IMR-90 (cell line): ENCODE measurements at regions not wholly inside any gene's neighbourhood (a gene's known extent, or its start where the extent isn't known, plus 50 kb on each side); places are given as distances from the start of the nearest gene placed in this dataset.

Experiments
- ATAC-seq: fragments of 200-7000 bp; cut with Tn5 transposase; 2 replicates; pipeline ENCODE4 v1.9.1; 2020; ENCODE audit warnings: low read depth, mild to moderate bottlenecking, moderate library complexity
- BruUV-seq: library from RNA; stranded (reverse); fragments of 400-500 nt; replicated peaks from 2 replicates; lab custom pipeline; 2021; lab: Mats Ljungman, UMichigan
- CTCF ChIA-PET: fragments of 300-600 bp; formaldehyde crosslinking; extraction: SDS; loops from one replicate; lab custom pipeline; 2021; ENCODE audit warnings: antibody characterized with exemption; lab: Yijun Ruan, JAX
- POLR2A ChIA-PET: fragments of 300-600 bp; sonication (Branson Sonifier 250); formaldehyde crosslinking; loops from one replicate; lab custom pipeline; 2022; ENCODE audit warnings: antibody characterized with exemption; ENCODE audit not compliant: unreplicated experiment; lab: Charles Lee
- DNase-seq: peaks from one replicate; pipeline ENCODE4 v3.0.0; 2013
- H2AFZ ChIP-seq: replicated peaks from 2 replicates; pipeline ENCODE3; 2013; ENCODE audit warnings: low read length, mild to moderate bottlenecking; ENCODE audit not compliant: poor library complexity
- H2AK5ac ChIP-seq: 2 replicates; pipeline ENCODE4 v1.6.1; 2013; ENCODE audit warnings: low read depth, low read length, inconsistent platforms
- H2AK9ac ChIP-seq: replicated peaks from 2 replicates; pipeline ENCODE3; 2013; ENCODE audit warnings: mild to moderate bottlenecking, low read depth, low read length, moderate library complexity; ENCODE audit not compliant: poor library complexity
- H2BK120ac ChIP-seq: 2 replicates; pipeline ENCODE4 v1.6.1; 2013; ENCODE audit warnings: low read depth, low read length, inconsistent platforms
- H2BK15ac ChIP-seq: 3 replicates; pipeline ENCODE4 v1.6.1; 2013; ENCODE audit warnings: low read depth, low read length, inconsistent platforms
- H2BK20ac ChIP-seq: 2 replicates; pipeline ENCODE4 v1.6.1; 2013; ENCODE audit warnings: low read depth, mild to moderate bottlenecking, inconsistent platforms, low read length, moderate library complexity
- H2BK5ac ChIP-seq: 2 replicates; pipeline ENCODE4 v1.6.1; 2013; ENCODE audit warnings: mild to moderate bottlenecking, low read depth, low read length, inconsistent platforms; ENCODE audit not compliant: poor library complexity, severe bottlenecking
- H3K14ac ChIP-seq: replicated peaks from 2 replicates; pipeline ENCODE4 v1.6.1; 2013; ENCODE audit warnings: low read depth, low read length, inconsistent platforms
- H3K18ac ChIP-seq: 2 replicates; pipeline ENCODE4 v1.6.1; 2013; ENCODE audit warnings: low read depth, low read length, control low read depth
- H3K23ac ChIP-seq: 2 replicates; pipeline ENCODE4 v1.6.1; 2013; ENCODE audit warnings: low read depth, low read length, inconsistent platforms
- H3K27ac ChIP-seq: 2 replicates; pipeline ENCODE4 v1.5.1; 2013; ENCODE audit warnings: mild to moderate bottlenecking, control low read depth, low read length; ENCODE audit not compliant: insufficient read depth
- H3K27me3 ChIP-seq: 2 replicates; pipeline ENCODE4 v1.6.1; 2013; ENCODE audit warnings: low read length; ENCODE audit not compliant: control insufficient read depth, insufficient read depth
- H3K36me3 ChIP-seq: 2 replicates; pipeline ENCODE4 v1.6.1; 2013; ENCODE audit warnings: low read length, mixed read lengths; ENCODE audit not compliant: control insufficient read depth, insufficient read depth
- H3K4ac ChIP-seq: 2 replicates; pipeline ENCODE4 v1.6.1; 2013; ENCODE audit warnings: low read depth, low read length, inconsistent platforms
- H3K4me1 ChIP-seq: 2 replicates; pipeline ENCODE4 v1.6.1; 2013; ENCODE audit warnings: low read length, mixed read lengths; ENCODE audit not compliant: control insufficient read depth, insufficient read depth
- H3K4me2 ChIP-seq: 2 replicates; pipeline ENCODE4 v1.6.1; 2013; ENCODE audit warnings: low read depth, mild to moderate bottlenecking, control low read depth, low read length, moderate library complexity
- H3K4me3 ChIP-seq: 2 replicates; pipeline ENCODE4 v1.5.1; 2013; ENCODE audit warnings: low read depth, mild to moderate bottlenecking, control low read depth, low read length, moderate library complexity; ENCODE audit not compliant: insufficient read depth
- H3K56ac ChIP-seq: 2 replicates; pipeline ENCODE4 v1.6.1; 2013; ENCODE audit warnings: low read length, inconsistent platforms; ENCODE audit not compliant: insufficient read depth; ENCODE audit errors: extremely low read depth
- H3K79me1 ChIP-seq, 2 experiments: 2 replicates each; pipeline ENCODE4 v1.6.1; 2013; ENCODE audit warnings: low read length in 2 of 2, inconsistent platforms in 1 of 2, low read depth in 1 of 2
- H3K9ac ChIP-seq: 2 replicates; pipeline ENCODE4 v1.6.1; 2013; ENCODE audit warnings: low read depth, low read length, control low read depth
- H3K9me1 ChIP-seq: 2 replicates; pipeline ENCODE4 v1.6.1; 2013; ENCODE audit warnings: low read length, inconsistent platforms; ENCODE audit not compliant: insufficient read depth
- H3K9me3 ChIP-seq: 2 replicates; pipeline ENCODE4 v1.6.1; 2013; ENCODE audit warnings: low read length; ENCODE audit not compliant: control insufficient read depth, insufficient read depth
- H4K20me1 ChIP-seq: 2 replicates; pipeline ENCODE4 v1.6.1; 2013; ENCODE audit warnings: low read length, inconsistent platforms; ENCODE audit not compliant: insufficient read depth
- H4K5ac ChIP-seq: 2 replicates; pipeline ENCODE4 v1.6.1; 2013; ENCODE audit warnings: mild to moderate bottlenecking, low read depth, low read length, control low read depth
- H4K8ac ChIP-seq, 2 experiments: 2 replicates each; pipeline ENCODE4 v1.6.1; 2013; ENCODE audit warnings: low read depth in 2 of 2, low read length in 2 of 2, control low read depth in 1 of 2, inconsistent platforms in 1 of 2
- H4K91ac ChIP-seq: 2 replicates; pipeline ENCODE4 v1.6.1; 2013; ENCODE audit warnings: low read depth, low read length, inconsistent platforms; ENCODE audit not compliant: insufficient read depth
- BHLHE40 ChIP-seq: fragments of 150-350 bp; IDR thresholded peaks from 2 replicates; pipeline ENCODE4 v1.6.1; 2016; ENCODE audit warnings: mild to moderate bottlenecking, low read depth, low read length
- CHD1 ChIP-seq: IDR thresholded peaks from 2 replicates; pipeline ENCODE4 v1.6.1; 2012; ENCODE audit warnings: low read depth, low read length, improper control_type of control experiment
- FOS ChIP-seq: fragments of 150-350 bp; IDR thresholded peaks from 2 replicates; pipeline ENCODE4 v1.6.1; 2016; ENCODE audit warnings: low read depth, low read length
- MAFK ChIP-seq: IDR thresholded peaks from 2 replicates; pipeline ENCODE4 v1.6.1; 2012; ENCODE audit warnings: low read depth, low read length, improper control_type of control experiment
- MAZ ChIP-seq: IDR thresholded peaks from 2 replicates; pipeline ENCODE4 v1.6.1; 2012; ENCODE audit warnings: low read depth, mild to moderate bottlenecking, low read length, improper control_type of control experiment, moderate library complexity, borderline replicate concordance
- MXI1 ChIP-seq: IDR thresholded peaks from 2 replicates; pipeline ENCODE4 v1.6.1; 2012; ENCODE audit warnings: low read depth, mild to moderate bottlenecking, low read length, moderate library complexity, borderline replicate concordance
- NFE2L2 ChIP-seq: fragments of 150-350 bp; IDR thresholded peaks from 2 replicates; pipeline ENCODE4 v1.6.1; 2016; ENCODE audit warnings: low read depth, mild to moderate bottlenecking, low read length
- POLR2A ChIP-seq: IDR thresholded peaks from 2 replicates; pipeline ENCODE4 v1.6.1; 2012; ENCODE audit warnings: mild to moderate bottlenecking, low read depth, low read length
- RAD21 ChIP-seq: IDR thresholded peaks from 2 replicates; pipeline ENCODE4 v1.6.1; 2012; ENCODE audit warnings: low read length, improper control_type of control experiment
- RCOR1 ChIP-seq: IDR thresholded peaks from 2 replicates; pipeline ENCODE4 v1.6.1; 2012; ENCODE audit warnings: mild to moderate bottlenecking, low read length, improper control_type of control experiment; ENCODE audit not compliant: insufficient replicate concordance
- RFX5 ChIP-seq: IDR thresholded peaks from 2 replicates; pipeline ENCODE4 v1.8.0; 2012; ENCODE audit warnings: low read depth, mild to moderate bottlenecking, low read length, moderate library complexity
- SMC3 ChIP-seq: fragments of 150-350 bp; IDR thresholded peaks from 2 replicates; pipeline ENCODE4 v1.6.1; 2016; ENCODE audit warnings: low read depth, mild to moderate bottlenecking, antibody characterized with exemption, low read length, moderate library complexity
- WGBS, 2 experiments: methylation state at CpG; one replicate each; pipeline versions ENCODE4 v1.1.5 to v1.1.7; 2013; ENCODE audit warnings: missing lambda C conversion rate in 2 of 2; ENCODE audit not compliant: insufficient read length in 1 of 2; ENCODE audit errors: extremely low coverage in 2 of 2; 5-methylcytosine and 5-hydroxymethylcytosine counted together
- dilution Hi-C: fragments of 300-500 bp; cut with HindIII; formaldehyde crosslinking; loops from one replicate; pipeline ENCODE4 v1.14.3; 2018; ENCODE audit warnings: low sequenced_read_pairs; ENCODE audit not compliant: unreplicated experiment
- in situ Hi-C: fragments of 300-500 bp; cut with MboI; formaldehyde crosslinking; loops from 3 replicates; pipeline ENCODE4 v1.14.3; 2019; ENCODE audit warnings: low sequenced_read_pairs, inconsistent platforms, mixed read lengths
- intact Hi-C: fragments of 100-400 bp; cut with micrococcal nuclease; formaldehyde crosslinking; loops from 2 replicates; pipeline ENCODE4 v1.10.0; 2022
- TF ChIP-seq, protein P1 (sequence below): fragments of 150-350 bp; IDR thresholded peaks from 2 replicates; pipeline ENCODE4 v1.6.1; 2016; ENCODE audit warnings: low read depth, mild to moderate bottlenecking, low read length, moderate library complexity, borderline replicate concordance
- TF ChIP-seq, protein P2 (sequence below): conservative IDR thresholded peaks from 2 replicates; pipeline ENCODE4 v1.5.1; 2012; ENCODE audit warnings: mild to moderate bottlenecking, low read depth, low read length, improper control_type of control experiment

DNA sequence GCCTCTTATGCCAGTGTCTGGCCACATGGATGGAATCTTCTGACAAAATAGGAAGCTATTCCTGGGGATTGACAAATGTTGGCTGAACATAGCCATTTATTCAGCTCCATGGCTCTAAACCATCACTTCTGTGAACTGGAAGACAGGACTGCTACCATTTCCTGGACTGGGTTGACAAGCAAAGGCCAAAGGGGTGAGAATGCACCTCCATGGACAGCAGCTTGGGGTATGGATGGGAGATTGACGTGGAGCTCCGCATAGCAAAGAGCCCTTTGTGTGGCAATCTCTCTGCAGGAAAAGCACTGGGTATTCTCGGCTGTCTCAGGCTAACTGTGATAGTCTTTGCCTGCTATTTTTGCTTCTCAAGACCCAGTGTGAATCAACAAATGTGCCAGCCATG is 223.0 kb upstream of the EGLN3 start:
- Histone ChIP-seq H4K20me1 (no peaks in the 10 kb centered on the region), H2AFZ (no peak overlapping the region), H4K5ac (no peak overlapping the region), H3K9me3 (no peaks in the 10 kb centered on the region), H2AK5ac (no peak overlapping the region), H3K9ac (no peak overlapping the region), H2BK15ac (no peak overlapping the region), H3K23ac (no peak overlapping the region), H3K9me1 (no peaks in the 10 kb centered on the region), H3K56ac (no peak overlapping the region), H2BK5ac (no peak overlapping the region), H3K27me3 (no peaks in the 10 kb centered on the region), H3K4ac (no peak overlapping the region), H3K4me2 (no peak overlapping the region), H3K4me1 (no peaks in the 10 kb centered on the region), H3K14ac (no peak overlapping the region), H4K8ac (no peak overlapping the region), H3K79me1 (no peaks in the 10 kb centered on the region), H2BK120ac (no peak overlapping the region), H2AK9ac (no peak overlapping the region), H3K4me3 (no peak overlapping the region), H3K18ac (no peak overlapping the region), H4K91ac (no peak overlapping the region), H3K27ac (no peak overlapping the region), H2BK20ac (no peak overlapping the region), H3K36me3 (no peaks in the 10 kb centered on the region)
- BruUV-seq = no TSS peak
- WGBS, 2 experiments = 86% methylated on average over 2 of the region's 3 CpGs; no CpG with 5 or more reads in 1 of the 2 experiments
- no peak for TF ChIP-seq SMC3
- TF ChIP-seq POLR2A = no peak
- TF ChIP-seq RAD21 = no peak
- no peak for TF ChIP-seq MAZ
- TF ChIP-seq, protein P1, sequence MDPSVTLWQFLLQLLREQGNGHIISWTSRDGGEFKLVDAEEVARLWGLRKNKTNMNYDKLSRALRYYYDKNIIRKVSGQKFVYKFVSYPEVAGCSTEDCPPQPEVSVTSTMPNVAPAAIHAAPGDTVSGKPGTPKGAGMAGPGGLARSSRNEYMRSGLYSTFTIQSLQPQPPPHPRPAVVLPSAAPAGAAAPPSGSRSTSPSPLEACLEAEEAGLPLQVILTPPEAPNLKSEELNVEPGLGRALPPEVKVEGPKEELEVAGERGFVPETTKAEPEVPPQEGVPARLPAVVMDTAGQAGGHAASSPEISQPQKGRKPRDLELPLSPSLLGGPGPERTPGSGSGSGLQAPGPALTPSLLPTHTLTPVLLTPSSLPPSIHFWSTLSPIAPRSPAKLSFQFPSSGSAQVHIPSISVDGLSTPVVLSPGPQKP = no peak
- TF ChIP-seq CHD1 = no peak
- TF ChIP-seq FOS = no peak
- no peak for TF ChIP-seq RFX5
- no peak for TF ChIP-seq MXI1
- TF ChIP-seq BHLHE40 = no peak
- no peak for TF ChIP-seq NFE2L2
- TF ChIP-seq RCOR1 = no peak
- no peak for TF ChIP-seq MAFK
- TF ChIP-seq, protein P2, sequence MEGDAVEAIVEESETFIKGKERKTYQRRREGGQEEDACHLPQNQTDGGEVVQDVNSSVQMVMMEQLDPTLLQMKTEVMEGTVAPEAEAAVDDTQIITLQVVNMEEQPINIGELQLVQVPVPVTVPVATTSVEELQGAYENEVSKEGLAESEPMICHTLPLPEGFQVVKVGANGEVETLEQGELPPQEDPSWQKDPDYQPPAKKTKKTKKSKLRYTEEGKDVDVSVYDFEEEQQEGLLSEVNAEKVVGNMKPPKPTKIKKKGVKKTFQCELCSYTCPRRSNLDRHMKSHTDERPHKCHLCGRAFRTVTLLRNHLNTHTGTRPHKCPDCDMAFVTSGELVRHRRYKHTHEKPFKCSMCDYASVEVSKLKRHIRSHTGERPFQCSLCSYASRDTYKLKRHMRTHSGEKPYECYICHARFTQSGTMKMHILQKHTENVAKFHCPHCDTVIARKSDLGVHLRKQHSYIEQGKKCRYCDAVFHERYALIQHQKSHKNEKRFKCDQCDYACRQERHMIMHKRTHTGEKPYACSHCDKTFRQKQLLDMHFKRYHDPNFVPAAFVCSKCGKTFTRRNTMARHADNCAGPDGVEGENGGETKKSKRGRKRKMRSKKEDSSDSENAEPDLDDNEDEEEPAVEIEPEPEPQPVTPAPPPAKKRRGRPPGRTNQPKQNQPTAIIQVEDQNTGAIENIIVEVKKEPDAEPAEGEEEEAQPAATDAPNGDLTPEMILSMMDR = no peak
- ATAC-seq (no peak), DNase-seq (no peak)
- intact Hi-C loops (no loop called here), in situ Hi-C loops (no loop called here), dilution Hi-C loops (no loop called here)
- ChIA-PET CTCF (no interaction called here), POLR2A (no interaction called here)
